ENCODE measurements at regions not wholly inside any gene's neighbourhood (a gene's known extent, or its start where the extent isn't known, plus 50 kb on each side); places are given as distances from the start of the nearest gene placed in this dataset.

DNA sequence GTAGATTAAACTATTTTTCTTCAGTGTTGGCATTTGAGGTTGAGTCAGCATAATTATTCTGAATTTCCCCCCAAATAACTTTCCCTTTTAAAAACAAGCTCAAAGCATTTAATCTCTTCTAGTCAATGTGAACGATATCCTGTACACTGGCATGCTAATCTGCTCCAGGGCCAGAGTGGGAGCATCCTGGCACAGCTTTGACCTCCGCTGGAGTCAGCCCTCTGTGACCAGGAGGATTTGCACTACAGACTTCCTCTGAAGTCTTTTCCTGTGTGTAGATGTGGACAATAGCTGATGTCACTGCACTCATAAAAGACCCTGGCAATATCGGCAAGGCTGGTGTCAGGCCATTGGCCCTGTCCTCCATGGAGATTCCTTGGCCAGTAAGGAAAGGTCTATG, 340.2 kb downstream of the CDC14C start:
- H3K4me3 ChIP-seq = no peak overlapping the region
- H3K36me3 ChIP-seq = no peaks in the 10 kb centered on the region
- H3K27me3 ChIP-seq = no peaks in the 10 kb centered on the region
- H3K9me3 ChIP-seq = no peaks in the 10 kb centered on the region
- no peaks in the 10 kb centered on the region for H3K4me1 ChIP-seq
- no peak for TF ChIP-seq POLR2A (IDR thresholded peaks at IDR 0.05)
- TF ChIP-seq, protein P1, sequence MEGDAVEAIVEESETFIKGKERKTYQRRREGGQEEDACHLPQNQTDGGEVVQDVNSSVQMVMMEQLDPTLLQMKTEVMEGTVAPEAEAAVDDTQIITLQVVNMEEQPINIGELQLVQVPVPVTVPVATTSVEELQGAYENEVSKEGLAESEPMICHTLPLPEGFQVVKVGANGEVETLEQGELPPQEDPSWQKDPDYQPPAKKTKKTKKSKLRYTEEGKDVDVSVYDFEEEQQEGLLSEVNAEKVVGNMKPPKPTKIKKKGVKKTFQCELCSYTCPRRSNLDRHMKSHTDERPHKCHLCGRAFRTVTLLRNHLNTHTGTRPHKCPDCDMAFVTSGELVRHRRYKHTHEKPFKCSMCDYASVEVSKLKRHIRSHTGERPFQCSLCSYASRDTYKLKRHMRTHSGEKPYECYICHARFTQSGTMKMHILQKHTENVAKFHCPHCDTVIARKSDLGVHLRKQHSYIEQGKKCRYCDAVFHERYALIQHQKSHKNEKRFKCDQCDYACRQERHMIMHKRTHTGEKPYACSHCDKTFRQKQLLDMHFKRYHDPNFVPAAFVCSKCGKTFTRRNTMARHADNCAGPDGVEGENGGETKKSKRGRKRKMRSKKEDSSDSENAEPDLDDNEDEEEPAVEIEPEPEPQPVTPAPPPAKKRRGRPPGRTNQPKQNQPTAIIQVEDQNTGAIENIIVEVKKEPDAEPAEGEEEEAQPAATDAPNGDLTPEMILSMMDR (IDR thresholded peaks at IDR 0.05) = no peak
- DNase-seq (no peak), ATAC-seq (no peak)
- WGBS, 4 donors = 36 to 68% (median 51%) methylated on average over 3 of the region's 3 CpGs
- intact Hi-C loops (cut with DNase I) = no loop called here
- H3K27ac ChIP-seq = no peak overlapping the region

DNA sequence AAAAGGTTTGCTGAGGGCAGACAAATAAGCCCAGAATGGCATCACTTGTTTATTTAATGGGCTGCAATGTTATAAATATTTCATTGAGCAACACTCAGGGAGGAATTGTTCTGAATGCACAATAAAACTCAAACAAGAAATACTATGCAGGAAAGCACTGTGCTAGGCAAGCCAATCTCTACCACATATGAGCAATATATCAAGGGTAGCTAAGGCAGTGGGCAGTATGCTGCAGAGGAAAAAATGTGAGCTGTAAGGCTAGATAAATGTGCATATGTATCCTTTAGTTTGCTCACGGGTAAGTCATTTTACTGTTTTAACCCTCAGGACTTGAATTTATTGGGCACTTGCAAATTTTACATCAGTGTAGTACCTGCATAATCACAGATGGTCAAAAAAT, 349.6 kb downstream of the CDC14C start:
- ATAC-seq (no peak), DNase-seq (no peak)
- intact Hi-C loops (cut with DNase I) = no loop called here
- TF ChIP-seq, protein P1 (IDR thresholded peaks at IDR 0.05) = no peak
- TF ChIP-seq POLR2A (IDR thresholded peaks at IDR 0.05) = no peak
- H3K4me3 ChIP-seq = no peak overlapping the region
- H3K4me1 ChIP-seq = no peaks in the 10 kb centered on the region
- 0 to 82% (median 77%) methylated on average over 1 of the region's 1 CpG for WGBS, 4 donors
- no peaks in the 10 kb centered on the region for H3K27me3 ChIP-seq
- no peaks in the 10 kb centered on the region for H3K36me3 ChIP-seq
- H3K9me3 ChIP-seq = no peaks in the 10 kb centered on the region
- H3K27ac ChIP-seq = no peak overlapping the region

DNA sequence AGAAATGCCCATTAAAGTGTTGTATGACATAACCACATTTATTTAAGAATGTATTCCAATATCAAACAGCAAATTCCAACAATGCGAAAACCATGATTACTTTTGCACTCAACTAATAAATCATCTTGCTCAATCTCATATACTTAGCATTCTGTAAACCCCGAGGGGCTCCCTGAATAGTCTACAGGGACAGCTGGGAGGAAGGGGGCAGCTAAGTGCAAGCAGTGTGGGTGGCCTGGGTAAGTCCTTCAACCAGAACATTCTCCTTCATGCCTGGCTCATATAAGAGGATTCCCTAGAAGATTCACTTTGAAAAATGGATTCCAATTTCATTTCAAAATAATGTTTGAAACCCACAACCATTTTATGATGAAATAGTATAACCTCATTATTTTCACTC, 355.5 kb downstream of the CDC14C start:
- no peak for DNase-seq
- Histone ChIP-seq H3K36me3 (no peaks in the 10 kb centered on the region), H3K4me3 (no peak overlapping the region), H3K9me3 (no peaks in the 10 kb centered on the region), H3K4me1 (no peaks in the 10 kb centered on the region), H3K27ac (no peak overlapping the region), H3K27me3 (no peaks in the 10 kb centered on the region)
- ATAC-seq = no peak
- 66 to 72% (median 69%) methylated on average over 2 of the region's 2 CpGs for WGBS, 4 donors
- intact Hi-C loops (cut with DNase I) = no loop called here
- no peak for TF ChIP-seq POLR2A (IDR thresholded peaks at IDR 0.05)
- TF ChIP-seq, protein P1 (IDR thresholded peaks at IDR 0.05) = no peak

DNA sequence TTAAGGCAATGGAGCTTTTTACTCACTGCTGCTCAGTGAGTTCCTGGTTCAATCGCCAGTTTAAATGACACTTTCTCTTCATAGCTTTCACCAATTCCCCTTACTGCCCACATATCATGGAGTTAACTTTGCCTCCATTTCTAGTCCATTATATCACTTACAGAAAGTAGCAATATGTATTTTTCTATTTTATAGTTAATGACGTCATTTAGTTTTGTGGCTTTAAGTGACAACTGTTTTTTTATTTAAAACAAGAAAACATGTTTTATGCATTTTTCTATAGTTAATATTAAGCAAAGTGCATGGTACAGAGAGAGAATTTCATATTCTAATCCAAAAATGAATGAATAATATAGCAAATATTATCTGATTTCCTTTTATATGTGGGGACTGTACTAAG, 363.3 kb downstream of the CDC14C start:
- ATAC-seq (no peak), DNase-seq (no peak)
- Histone ChIP-seq H3K36me3 (no peaks in the 10 kb centered on the region), H3K4me1 (no peaks in the 10 kb centered on the region), H3K4me3 (no peak overlapping the region), H3K9me3 (no peaks in the 10 kb centered on the region), H3K27me3 (no peaks in the 10 kb centered on the region), H3K27ac (no peak overlapping the region)
- intact Hi-C loops (cut with DNase I) = no loop called here
- WGBS, 4 donors = 77 to 94% (median 90%) methylated on average over 2 of the region's 2 CpGs
- no peak for TF ChIP-seq POLR2A (IDR thresholded peaks at IDR 0.05)
- TF ChIP-seq, protein P1 (IDR thresholded peaks at IDR 0.05) = no peak

All from heart left ventricle (tissue), 16 donors.